Umbilical cord (tissue), 1 donor: ENCODE measurements at regions not wholly inside any gene's neighbourhood (a gene's known extent, or its start where the extent isn't known, plus 50 kb on each side); places are given as distances from the start of the nearest gene placed in this dataset.

Experiments
- DNase-seq: peaks from one replicate; pipeline ENCODE4 v3.0.0-alpha.2; 2015; ENCODE audit warnings: low spot score

GRCh38 chr9:99749641-99750040 is 72.0 kb upstream of the NR4A3 start:
- DNase-seq: no peak

- no peak for DNase-seq
These were observed 71.2 kb upstream of the NR4A3 start for GRCh38 chr9:99750526-99750925.

GRCh38 chr9:99752417-99753109 is 69.1 kb upstream of the NR4A3 start:
- no peak for DNase-seq

GRCh38 chr9:99753436-99753835 is 68.2 kb upstream of the NR4A3 start:
- no peak for DNase-seq

GRCh38 chr9:99760421-99760820 is 61.3 kb upstream of the NR4A3 start:
- DNase-seq: no peak

- DNase-seq: peak; percentile 9
These were observed 59.2 kb upstream of the NR4A3 start for GRCh38 chr9:99762470-99762869.
